ENCODE measurements at regions not wholly inside any gene's neighbourhood (a gene's known extent, or its start where the extent isn't known, plus 50 kb on each side); places are given as distances from the start of the nearest gene placed in this dataset.

DNA sequence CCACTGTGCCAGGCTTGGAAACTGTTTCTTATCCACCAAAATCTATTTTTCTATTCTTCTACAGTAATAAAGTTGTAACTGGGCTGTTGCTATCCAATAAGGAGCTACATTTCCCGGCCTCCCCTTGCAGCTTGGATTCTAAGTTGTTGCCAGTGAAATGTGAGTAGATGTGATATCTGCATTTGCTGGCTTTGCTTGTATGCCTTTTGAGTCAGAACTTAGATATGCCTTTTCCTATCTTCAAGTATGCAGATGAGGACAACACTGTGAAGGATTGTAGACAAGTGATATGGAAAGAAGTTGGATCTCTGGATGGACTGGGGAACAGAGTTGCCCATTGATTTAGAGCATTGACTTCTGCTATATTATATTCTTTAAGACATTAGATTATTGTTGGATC is 236.9 kb downstream of the REEP3 start:
- no peak for DNase-seq (ENCODE audit: low spot score in 2 of 2)
- WGBS = 81% methylated on average over 1 of the region's 1 CpG
- Histone ChIP-seq H3K4me1 (peaks cover 7% of the 10 kb centered on the region), H3K4me3 (no peak overlapping the region), H3K27ac (no peak overlapping the region), H3K27me3 (no peaks in the 10 kb centered on the region), H3K36me3 (no peaks in the 10 kb centered on the region), H3K9me3 (no peaks in the 10 kb centered on the region)
- TF ChIP-seq POLR2A (IDR thresholded peaks at IDR 0.05) (no peak), EP300 (IDR thresholded peaks at IDR 0.05) (no peak), POLR2AphosphoS5 (IDR thresholded peaks at IDR 0.05) (no peak), CTCF (IDR thresholded peaks at IDR 0.05) (no peak)

- Histone ChIP-seq H3K4me3 (no peak overlapping the region), H3K9me3 (no peaks in the 10 kb centered on the region), H3K4me1 (peaks cover 7% of the 10 kb centered on the region), H3K27ac (peak overlapping the region; percentile 83), H3K36me3 (no peaks in the 10 kb centered on the region), H3K27me3 (no peaks in the 10 kb centered on the region)
- no peak for DNase-seq (ENCODE audit: low spot score in 2 of 2)
- WGBS = 70% methylated on average over 7 of the region's 7 CpGs
- no peak for TF ChIP-seq CTCF (IDR thresholded peaks at IDR 0.05)
- TF ChIP-seq EP300 (IDR thresholded peaks at IDR 0.05) = no peak
- no peak for TF ChIP-seq POLR2A (IDR thresholded peaks at IDR 0.05)
- no peak for TF ChIP-seq POLR2AphosphoS5 (IDR thresholded peaks at IDR 0.05)
Observed at GRCh38 chr10:63759335-63759734, 238.1 kb downstream of the REEP3 start.

GRCh38 chr10:63760034-63760707 is 239.0 kb downstream of the REEP3 start:
- peak in 1 of 3 donors; percentile 17 for TF ChIP-seq POLR2AphosphoS5 (IDR thresholded peaks at IDR 0.05)
- no peak for TF ChIP-seq EP300 (IDR thresholded peaks at IDR 0.05)
- TF ChIP-seq CTCF (IDR thresholded peaks at IDR 0.05) = no peak
- peaks cover 7% of the 10 kb centered on the region for H3K4me1 ChIP-seq

GRCh38 chr10:63760708-63761047 is 239.5 kb downstream of the REEP3 start:
- no peaks in the 10 kb centered on the region for H3K36me3 ChIP-seq
- no peaks in the 10 kb centered on the region for H3K9me3 ChIP-seq
- H3K27ac ChIP-seq = peak overlapping the region; percentile 83
- H3K27me3 ChIP-seq = no peaks in the 10 kb centered on the region
- H3K4me3 ChIP-seq = no peak overlapping the region
- no peak for TF ChIP-seq EP300 (IDR thresholded peaks at IDR 0.05)
- peak in 1 of 3 donors; percentile 94 for TF ChIP-seq POLR2AphosphoS5 (IDR thresholded peaks at IDR 0.05)
- TF ChIP-seq POLR2A (IDR thresholded peaks at IDR 0.05) = no peak
- no peak for TF ChIP-seq CTCF (IDR thresholded peaks at IDR 0.05)
- WGBS = 50% methylated on average over 1 of the region's 1 CpG
- peaks cover 7% of the 10 kb centered on the region for H3K4me1 ChIP-seq
- DNase-seq (ENCODE audit: low spot score in 2 of 2) = no peak

More at GRCh38 chr10:63760034-63760707, 239.0 kb downstream of the REEP3 start:
- Histone ChIP-seq H3K27me3 (no peaks in the 10 kb centered on the region), H3K27ac (peak overlapping the region; percentile 83), H3K36me3 (no peaks in the 10 kb centered on the region), H3K4me3 (no peak overlapping the region), H3K9me3 (no peaks in the 10 kb centered on the region)
- no peak for DNase-seq (ENCODE audit: low spot score in 2 of 2)
- WGBS = 55% methylated on average over 5 of the region's 5 CpGs

DNA sequence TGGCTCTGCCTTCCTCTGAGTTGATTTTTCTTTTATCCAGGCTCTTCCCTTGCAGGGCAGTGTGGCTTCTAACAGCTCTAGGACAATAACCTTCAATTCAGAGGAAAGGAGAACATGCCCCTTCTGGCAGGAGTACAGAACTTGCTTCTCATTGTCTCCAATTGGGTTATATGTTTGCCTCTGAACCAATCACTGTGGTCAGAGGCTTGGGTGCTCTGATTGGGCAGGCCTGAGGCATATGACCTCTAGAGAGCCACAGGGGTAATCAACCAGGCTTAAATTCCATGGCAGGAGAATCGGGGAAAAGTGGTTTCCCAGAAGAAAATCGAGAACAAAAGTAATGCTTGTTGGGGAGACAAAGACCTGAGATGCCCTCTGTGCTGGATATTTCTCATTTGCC is 240.0 kb downstream of the REEP3 start:
- Histone ChIP-seq H3K27ac (peak overlapping the region; percentile 83), H3K4me3 (no peak overlapping the region), H3K36me3 (no peaks in the 10 kb centered on the region), H3K9me3 (no peaks in the 10 kb centered on the region), H3K27me3 (no peaks in the 10 kb centered on the region), H3K4me1 (peaks cover 7% of the 10 kb centered on the region)
- TF ChIP-seq POLR2A (IDR thresholded peaks at IDR 0.05) = no peak
- no peak for TF ChIP-seq POLR2AphosphoS5 (IDR thresholded peaks at IDR 0.05)
- no peak for TF ChIP-seq EP300 (IDR thresholded peaks at IDR 0.05)
- no peak for TF ChIP-seq CTCF (IDR thresholded peaks at IDR 0.05)
- DNase-seq (ENCODE audit: low spot score in 2 of 2) = no peak
- 81% methylated on average over 2 of the region's 2 CpGs for WGBS
